HT-29 (cell line): ENCODE measurements at regions not wholly inside any gene's neighbourhood (a gene's known extent, or its start where the extent isn't known, plus 50 kb on each side); places are given as distances from the start of the nearest gene placed in this dataset.
A peak's percentile ranks its signal among the peaks of the same experiment; 100 is the strongest.
"Not testable (repeated sequence)": the region's sequence is repeated elsewhere in the genome, so short reads cannot be mapped to it uniquely, and the experiment has no call there.

Experiments
- DNase-seq: peaks from one replicate; pipeline ENCODE4 v3.0.0-alpha.2; 2015; ENCODE audit warnings: low spot score

GRCh38 chr13:71214821-71215220 is 652.2 kb downstream of the DACH1 start:
- no peak for DNase-seq

- DNase-seq: no peak
Observed at GRCh38 chr13:71214357-71214756, 652.6 kb downstream of the DACH1 start.

GRCh38 chr13:71213252-71213821 is 653.7 kb downstream of the DACH1 start:
- no peak for DNase-seq

GRCh38 chr13:71210861-71211260 is 656.1 kb downstream of the DACH1 start:
- no peak for DNase-seq

DNA sequence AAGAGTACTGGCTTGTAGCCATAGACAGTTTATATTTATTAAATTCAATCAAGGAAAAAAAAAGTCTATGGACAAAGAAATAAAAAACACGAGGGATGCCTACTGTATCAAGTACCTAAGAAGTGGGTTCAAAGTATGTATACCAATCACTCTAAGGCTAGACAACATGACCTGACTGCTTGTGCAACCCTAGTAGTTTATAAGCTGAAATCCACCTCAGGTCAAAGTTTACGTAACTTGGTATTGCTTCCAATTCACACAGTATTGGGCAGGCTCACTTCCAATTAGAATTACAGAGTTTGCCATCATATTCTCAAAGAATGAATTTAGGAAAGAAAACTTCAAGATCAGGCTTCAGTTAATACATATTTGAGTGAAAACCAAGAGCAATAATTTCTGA is 657.8 kb downstream of the DACH1 start:
- no peak for DNase-seq

DNA sequence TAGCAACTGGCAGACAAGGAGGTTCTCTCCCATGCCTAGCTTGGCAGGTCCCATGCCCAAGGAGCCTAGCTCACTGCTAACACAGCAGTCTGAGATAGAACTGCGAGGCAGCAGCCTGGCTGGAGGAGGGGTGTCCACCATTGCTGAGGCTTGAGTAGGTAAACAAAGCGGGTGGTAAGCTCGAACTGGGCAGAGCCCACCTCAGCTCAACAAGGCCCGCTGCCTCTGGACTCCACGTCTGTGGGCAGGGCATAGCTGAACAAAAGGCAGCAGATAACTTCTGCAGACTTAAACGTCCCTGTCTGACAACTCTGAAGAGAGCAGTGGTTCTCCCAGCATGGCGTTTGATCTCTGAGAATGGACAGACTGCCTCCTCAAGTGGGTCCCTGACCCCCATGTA is 682.4 kb downstream of the DACH1 start:
- not testable (repeated sequence) for DNase-seq

DNA sequence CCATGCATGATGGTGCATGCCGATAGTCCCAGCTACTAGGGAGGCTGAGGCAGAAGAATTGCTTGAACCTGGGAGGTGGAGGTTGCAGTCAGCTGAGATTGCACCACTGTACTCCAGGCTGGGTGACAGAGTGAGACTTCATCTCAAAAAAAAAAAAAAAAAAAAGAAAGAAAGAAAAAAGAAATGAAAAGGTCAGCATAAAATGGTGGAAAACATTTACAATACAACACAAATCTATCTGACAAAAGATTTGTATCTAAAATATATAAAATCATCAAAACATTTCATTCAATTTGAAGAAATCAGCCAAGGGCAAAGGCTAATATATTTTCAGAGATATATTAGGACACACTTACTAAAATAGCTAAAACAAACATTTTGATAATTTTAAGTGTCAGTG is 683.7 kb downstream of the DACH1 start:
- not testable (repeated sequence) for DNase-seq

DNA sequence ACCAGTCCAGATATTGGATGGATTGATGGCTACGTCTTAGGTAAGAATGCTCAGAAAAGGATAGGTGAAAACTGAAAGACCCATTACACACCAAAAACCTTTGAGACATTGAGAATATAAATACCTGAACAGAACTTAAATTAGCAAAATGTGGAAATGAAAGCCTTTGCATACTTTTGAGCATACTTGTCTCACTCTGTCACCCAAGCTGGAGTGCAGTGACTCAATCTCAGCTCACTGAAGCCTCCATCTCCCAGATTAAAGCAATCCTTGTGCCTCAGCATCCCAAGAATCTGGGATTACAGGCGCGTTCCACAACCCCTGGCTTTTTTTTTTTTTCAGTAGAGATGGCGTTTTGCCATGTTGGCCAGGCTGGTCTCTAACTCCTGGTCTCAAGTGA is 695.3 kb downstream of the DACH1 start:
- no peak for DNase-seq

DNA sequence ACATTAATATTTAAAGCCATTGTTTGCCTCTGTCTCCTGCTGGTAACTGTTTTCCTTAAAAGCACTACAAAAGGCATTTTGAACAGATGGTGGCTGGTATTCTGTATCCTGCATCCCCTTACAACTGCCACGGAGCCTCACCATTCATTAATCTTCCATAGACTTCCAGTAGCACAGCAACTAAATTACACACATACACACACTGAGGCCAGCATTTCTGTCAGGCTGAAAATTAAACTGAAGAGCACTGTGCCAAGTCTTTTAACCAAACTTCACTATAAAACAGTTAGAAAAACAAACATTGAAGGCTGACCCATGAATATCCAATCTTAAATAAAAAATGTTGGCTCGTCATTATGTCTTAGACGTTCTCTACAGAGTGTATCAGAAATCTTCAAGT is 697.8 kb downstream of the DACH1 start:
- no peak for DNase-seq

DNA sequence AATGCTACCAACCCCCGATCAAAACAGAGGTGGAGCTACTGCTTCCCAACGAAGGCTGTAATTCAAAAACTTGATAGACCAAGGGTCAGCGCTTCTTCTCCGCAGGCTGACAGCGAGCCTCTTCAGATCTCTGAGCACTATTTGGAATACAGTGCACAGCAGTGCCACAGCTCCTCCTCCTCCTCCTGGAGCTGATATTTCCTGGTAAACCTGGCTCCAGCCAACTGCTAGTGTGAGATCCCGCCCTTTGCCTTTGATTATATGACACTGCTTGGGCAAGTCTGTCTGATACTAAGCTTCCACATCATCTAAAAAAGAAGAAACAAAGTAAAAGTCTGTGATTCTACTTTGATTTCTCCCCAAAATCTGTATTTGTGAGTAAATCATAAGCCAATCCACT is 710.5 kb downstream of the DACH1 start:
- DNase-seq: peak; percentile 16

GRCh38 chr13:71149498-71150363 is 717.3 kb downstream of the DACH1 start:
- no peak for DNase-seq

GRCh38 chr13:71149046-71149445 is 718.0 kb downstream of the DACH1 start:
- DNase-seq: no peak

- DNase-seq: no peak
Observed at GRCh38 chr13:71148396-71148795, 718.6 kb downstream of the DACH1 start.

DNA sequence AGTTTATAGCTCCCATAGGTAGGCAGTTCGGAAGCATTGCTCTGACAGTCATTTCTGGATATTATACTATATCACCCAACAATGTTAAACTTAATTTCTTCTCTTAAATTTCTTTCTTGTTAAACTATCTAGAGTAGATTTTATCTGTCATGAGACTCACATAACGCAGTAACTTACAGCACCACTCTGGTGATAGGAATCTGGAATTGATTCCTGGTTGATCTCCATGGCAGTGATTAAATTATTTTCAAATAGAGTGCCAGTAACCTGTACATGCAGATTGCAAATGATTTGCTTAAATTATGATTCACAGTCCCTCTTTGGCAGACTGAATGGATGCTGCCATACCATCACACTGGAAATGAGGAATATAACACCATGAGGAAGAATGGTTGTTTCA is 722.1 kb downstream of the DACH1 start:
- DNase-seq: no peak

- no peak for DNase-seq
Observed at GRCh38 chr13:71137101-71137500, 729.9 kb downstream of the DACH1 start.

- no peak for DNase-seq
Observed at GRCh38 chr13:71124230-71124629, 742.8 kb downstream of the DACH1 start.

DNA sequence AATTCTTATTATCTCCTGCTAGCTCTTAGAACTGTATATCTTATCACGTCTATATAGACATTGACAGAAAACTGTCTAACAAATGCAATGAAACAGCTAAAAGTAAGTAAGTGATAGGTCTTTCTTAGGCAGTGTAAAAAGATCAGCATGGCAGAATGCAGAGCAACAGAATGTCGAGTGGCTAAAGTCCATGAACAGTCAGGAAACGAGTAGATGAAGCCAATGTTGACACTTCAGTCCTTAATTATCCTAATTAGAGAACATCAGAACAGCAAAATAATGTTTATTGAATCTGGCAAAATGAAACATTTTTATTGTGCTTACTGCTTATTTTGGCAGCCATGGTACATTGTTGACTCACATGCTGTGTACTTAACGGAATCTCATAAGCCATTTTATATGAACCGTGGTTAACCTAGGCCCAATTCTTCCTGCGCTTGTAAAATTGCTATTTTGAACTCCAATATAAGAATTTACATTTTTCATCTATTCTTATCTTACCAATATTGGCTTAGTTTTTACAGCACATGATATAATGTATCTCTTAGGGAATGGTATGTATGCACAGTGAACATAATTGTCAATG is 748.1 kb downstream of the DACH1 start:
- DNase-seq: no peak

DNA sequence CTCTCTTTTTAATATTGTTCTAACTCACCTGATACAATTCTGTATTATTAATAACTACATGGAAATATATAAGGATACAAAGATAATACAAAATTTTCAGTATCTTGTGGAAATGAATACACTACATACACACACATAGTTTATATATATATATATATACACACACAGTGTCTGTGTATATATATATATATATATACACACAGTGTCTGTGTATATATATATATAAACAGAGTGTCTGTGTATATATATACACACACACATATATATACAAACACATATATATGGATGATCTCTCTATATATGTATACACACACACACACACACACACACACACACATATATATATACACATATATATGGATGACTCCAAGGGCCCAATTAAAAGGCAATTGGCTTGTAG is 749.1 kb downstream of the DACH1 start:
- peak; percentile 30 for DNase-seq

DNA sequence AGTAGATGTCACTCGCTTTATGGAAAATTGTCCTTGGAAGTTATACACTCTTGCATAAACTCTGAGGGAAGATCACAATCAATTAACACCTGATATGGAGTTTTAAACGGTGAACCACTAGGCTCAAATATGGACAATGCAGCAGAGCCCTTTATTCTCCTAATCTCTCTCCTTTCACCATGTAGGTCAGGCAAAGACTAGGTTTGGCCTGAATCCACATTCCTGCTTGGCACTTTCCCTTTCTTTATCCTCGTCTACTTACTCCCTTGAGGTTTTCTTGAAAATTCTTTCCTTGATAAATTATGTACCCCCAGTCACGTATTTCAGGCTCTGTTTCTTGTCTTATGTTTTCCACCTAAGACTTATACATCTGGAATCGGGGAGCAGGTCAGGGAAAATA is 751.7 kb downstream of the DACH1 start:
- DNase-seq: no peak

- DNase-seq: no peak
Observed at GRCh38 chr13:71096421-71096820, 770.6 kb downstream of the DACH1 start.

- no peak for DNase-seq
Observed at GRCh38 chr13:71090990-71091389, 776.0 kb downstream of the DACH1 start.

DNA sequence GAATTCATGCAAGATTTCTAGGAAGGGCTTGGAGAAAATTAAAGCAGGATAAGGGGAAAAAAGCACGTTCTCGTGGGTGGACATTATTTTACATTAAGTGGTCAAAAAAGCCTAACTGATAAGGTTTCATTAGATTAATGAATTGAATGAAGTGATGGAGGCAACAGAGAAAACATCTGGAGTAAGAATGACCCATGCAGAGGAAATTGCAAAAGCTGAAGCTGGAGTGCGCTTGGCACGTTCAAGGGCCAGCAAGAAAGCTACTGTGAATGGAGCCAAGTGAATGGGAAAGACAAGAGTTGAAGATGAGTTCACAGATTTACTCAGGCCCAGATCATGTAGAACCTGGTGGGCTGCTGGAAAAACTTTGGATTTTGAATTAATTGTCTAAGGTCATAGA is 777.9 kb downstream of the DACH1 start:
- no peak for DNase-seq

DNA sequence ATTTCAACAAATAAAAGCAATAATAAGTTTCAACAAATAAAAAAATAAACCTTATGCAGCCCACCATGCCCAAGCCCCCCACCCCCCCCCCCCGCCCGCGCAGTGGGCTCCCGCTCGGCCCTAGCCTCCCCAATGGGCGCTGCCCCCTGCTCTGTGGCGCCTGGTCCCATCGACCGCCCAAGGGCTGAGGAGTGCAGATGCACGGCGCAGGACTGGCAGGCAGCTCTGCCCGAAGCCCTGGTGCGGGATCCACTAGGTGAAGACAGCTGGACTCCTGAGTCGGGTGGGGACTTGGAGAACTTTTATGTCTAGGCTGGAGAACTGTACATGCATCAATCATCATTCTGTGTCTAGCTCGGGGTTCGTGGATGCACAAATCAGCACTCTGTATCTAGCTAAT is 779.6 kb downstream of the DACH1 start:
- no peak for DNase-seq
